ENCODE measurements at regions not wholly inside any gene's neighbourhood (a gene's known extent, or its start where the extent isn't known, plus 50 kb on each side); places are given as distances from the start of the nearest gene placed in this dataset.
A peak's percentile ranks its signal among the peaks of the same experiment; 100 is the strongest.

- TF ChIP-seq, protein P1, sequence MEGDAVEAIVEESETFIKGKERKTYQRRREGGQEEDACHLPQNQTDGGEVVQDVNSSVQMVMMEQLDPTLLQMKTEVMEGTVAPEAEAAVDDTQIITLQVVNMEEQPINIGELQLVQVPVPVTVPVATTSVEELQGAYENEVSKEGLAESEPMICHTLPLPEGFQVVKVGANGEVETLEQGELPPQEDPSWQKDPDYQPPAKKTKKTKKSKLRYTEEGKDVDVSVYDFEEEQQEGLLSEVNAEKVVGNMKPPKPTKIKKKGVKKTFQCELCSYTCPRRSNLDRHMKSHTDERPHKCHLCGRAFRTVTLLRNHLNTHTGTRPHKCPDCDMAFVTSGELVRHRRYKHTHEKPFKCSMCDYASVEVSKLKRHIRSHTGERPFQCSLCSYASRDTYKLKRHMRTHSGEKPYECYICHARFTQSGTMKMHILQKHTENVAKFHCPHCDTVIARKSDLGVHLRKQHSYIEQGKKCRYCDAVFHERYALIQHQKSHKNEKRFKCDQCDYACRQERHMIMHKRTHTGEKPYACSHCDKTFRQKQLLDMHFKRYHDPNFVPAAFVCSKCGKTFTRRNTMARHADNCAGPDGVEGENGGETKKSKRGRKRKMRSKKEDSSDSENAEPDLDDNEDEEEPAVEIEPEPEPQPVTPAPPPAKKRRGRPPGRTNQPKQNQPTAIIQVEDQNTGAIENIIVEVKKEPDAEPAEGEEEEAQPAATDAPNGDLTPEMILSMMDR (IDR thresholded peaks at IDR 0.05), result no peak
- no peak overlapping the region for H3K27ac ChIP-seq
- ATAC-seq (ENCODE audit: insufficient number of reproducible peaks, low FRiP score, low read depth) (no peak), DNase-seq (ENCODE audit: low spot score) (no peak)
- H3K36me3 ChIP-seq, result no peaks in the 10 kb centered on the region
- H3K9me3 ChIP-seq, result peaks cover 12% of the 10 kb centered on the region
- H3K4me1 ChIP-seq (ENCODE audit: control insufficient read depth in 1 of 2, low read depth in 2 of 2), result peaks cover 0 to 16% of the 10 kb centered on the region in 2 donors
- H3K27me3 ChIP-seq (replicated peaks; ENCODE audit: insufficient read depth), result no peaks in the 10 kb centered on the region
- no peak overlapping the region for H3K4me3 ChIP-seq
Measured at GRCh38 chr10:4041635-4042034, 256.6 kb upstream of the KLF6 start.

DNA sequence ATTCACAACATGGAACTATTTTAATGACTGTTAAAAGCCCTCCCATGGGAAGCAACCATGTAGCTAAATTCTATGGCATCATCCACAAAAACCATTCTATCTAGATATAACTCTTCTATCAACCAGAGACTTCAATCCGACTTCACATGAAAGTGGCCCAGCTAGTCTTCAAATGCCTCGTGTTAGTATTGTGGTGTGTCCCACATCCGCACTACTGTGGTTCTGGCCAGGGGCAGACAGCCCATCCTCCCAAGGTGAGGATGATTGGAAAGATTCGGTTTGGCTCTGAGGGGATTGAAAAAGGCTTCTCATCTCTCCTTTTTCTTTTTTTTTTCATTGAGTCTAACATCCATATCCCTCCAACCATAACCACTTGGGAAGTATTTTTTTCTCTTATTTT, 253.0 kb upstream of the KLF6 start:
- no peaks in the 10 kb centered on the region for H3K36me3 ChIP-seq
- H3K4me1 ChIP-seq (ENCODE audit: control insufficient read depth in 1 of 2, low read depth in 2 of 2), result peaks cover 4 to 10% of the 10 kb centered on the region in 2 donors
- TF ChIP-seq, protein P1 (IDR thresholded peaks at IDR 0.05), result no peak
- no peak overlapping the region for H3K4me3 ChIP-seq
- no peak overlapping the region for H3K27ac ChIP-seq
- H3K27me3 ChIP-seq (replicated peaks; ENCODE audit: insufficient read depth), result no peaks in the 10 kb centered on the region
- ATAC-seq (ENCODE audit: insufficient number of reproducible peaks, low FRiP score, low read depth) (no peak), DNase-seq (ENCODE audit: low spot score) (no peak)
- H3K9me3 ChIP-seq, result peaks cover 12% of the 10 kb centered on the region

GRCh38 chr10:4035599-4035945, 250.6 kb upstream of the KLF6 start:
- H3K36me3 ChIP-seq, result no peaks in the 10 kb centered on the region
- no peaks in the 10 kb centered on the region for H3K27me3 ChIP-seq (replicated peaks; ENCODE audit: insufficient read depth)
- TF ChIP-seq, protein P1 (IDR thresholded peaks at IDR 0.05), result no peak
- no peaks in the 10 kb centered on the region for H3K9me3 ChIP-seq
- peak overlapping the region; percentile 62 for H3K4me3 ChIP-seq
- peaks cover 4 to 10% of the 10 kb centered on the region in 2 donors for H3K4me1 ChIP-seq (ENCODE audit: control insufficient read depth in 1 of 2, low read depth in 2 of 2)
- peak overlapping the region; percentile 54 to 63 for H3K27ac ChIP-seq
- ATAC-seq (ENCODE audit: insufficient number of reproducible peaks, low FRiP score, low read depth) (no peak), DNase-seq (ENCODE audit: low spot score) (no peak)

- no peak for DNase-seq (ENCODE audit: low spot score)
- peaks cover 4 to 10% of the 10 kb centered on the region in 2 donors for H3K4me1 ChIP-seq (ENCODE audit: control insufficient read depth in 1 of 2, low read depth in 2 of 2)
Measured at GRCh38 chr10:4034907-4035598, 250.0 kb upstream of the KLF6 start.

GRCh38 chr10:4033341-4033896, 248.4 kb upstream of the KLF6 start:
- no peaks in the 10 kb centered on the region for H3K9me3 ChIP-seq
- no peak for ATAC-seq (ENCODE audit: insufficient number of reproducible peaks, low FRiP score, low read depth)
- TF ChIP-seq, protein P1 (IDR thresholded peaks at IDR 0.05), result no peak
- peaks cover 4 to 10% of the 10 kb centered on the region in 2 donors for H3K4me1 ChIP-seq (ENCODE audit: control insufficient read depth in 1 of 2, low read depth in 2 of 2)
- H3K4me3 ChIP-seq, result no peak overlapping the region
- no peak overlapping the region for H3K27ac ChIP-seq
- no peaks in the 10 kb centered on the region for H3K27me3 ChIP-seq (replicated peaks; ENCODE audit: insufficient read depth)
- H3K36me3 ChIP-seq, result no peaks in the 10 kb centered on the region
- DNase-seq (ENCODE audit: low spot score), result no peak

More at GRCh38 chr10:4034907-4035598, 250.0 kb upstream of the KLF6 start:
- Histone ChIP-seq H3K4me3 (peak overlapping the region; percentile 62), H3K27ac (peak overlapping the region; percentile 54 to 63), H3K36me3 (no peaks in the 10 kb centered on the region), H3K9me3 (no peaks in the 10 kb centered on the region), H3K27me3 (replicated peaks; ENCODE audit: insufficient read depth) (no peaks in the 10 kb centered on the region)
- ATAC-seq (ENCODE audit: insufficient number of reproducible peaks, low FRiP score, low read depth), result no peak
- TF ChIP-seq, protein P1 (IDR thresholded peaks at IDR 0.05), result no peak
